ENCODE measurements at regions not wholly inside any gene's neighbourhood (a gene's known extent, or its start where the extent isn't known, plus 50 kb on each side); places are given as distances from the start of the nearest gene placed in this dataset.
A peak's percentile ranks its signal among the peaks of the same experiment; 100 is the strongest.

GRCh38 chr11:27858866-27859265 is 158.6 kb upstream of the BDNF start:
- no peak for DNase-seq (ENCODE audit: low spot score)

DNA sequence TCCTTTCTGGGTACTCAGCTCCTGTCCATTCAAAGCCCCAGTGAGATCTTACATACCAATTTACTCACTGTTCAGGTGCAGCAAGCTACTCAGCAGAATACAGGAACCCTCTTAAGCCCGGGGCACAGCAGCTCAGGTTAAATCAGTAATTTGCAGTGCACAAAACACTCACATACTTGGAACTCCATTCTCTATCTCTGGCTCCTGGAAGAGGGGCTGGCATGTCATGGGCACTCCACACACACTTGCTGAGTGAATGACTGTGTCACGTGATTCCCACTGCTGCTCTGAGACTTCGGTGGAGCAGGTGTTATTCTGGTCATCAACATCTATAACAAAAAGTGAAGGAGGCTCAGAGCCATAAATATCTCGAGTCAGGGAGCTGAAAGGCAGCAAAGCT is 157.3 kb upstream of the BDNF start:
- no peak for DNase-seq (ENCODE audit: low spot score)

DNA sequence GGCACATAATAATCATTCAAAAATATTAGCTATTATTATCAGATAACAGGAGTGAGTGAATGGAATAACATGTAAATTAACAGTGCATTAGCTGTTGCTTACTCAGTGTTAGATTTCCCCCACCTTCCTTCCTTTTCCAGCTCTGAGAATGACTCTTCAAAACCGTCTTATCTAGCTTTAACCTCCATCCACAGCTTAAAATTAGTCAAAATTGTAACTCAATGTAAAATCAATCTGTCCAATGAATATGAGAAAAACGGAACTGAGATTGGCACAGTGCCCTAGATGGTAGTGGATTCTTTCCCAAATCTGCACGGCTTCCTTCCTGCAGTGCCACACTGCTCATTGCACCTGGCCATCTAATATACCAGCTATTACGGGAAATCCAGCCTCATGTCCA is 156.8 kb upstream of the BDNF start:
- no peak for DNase-seq (ENCODE audit: low spot score)

DNA sequence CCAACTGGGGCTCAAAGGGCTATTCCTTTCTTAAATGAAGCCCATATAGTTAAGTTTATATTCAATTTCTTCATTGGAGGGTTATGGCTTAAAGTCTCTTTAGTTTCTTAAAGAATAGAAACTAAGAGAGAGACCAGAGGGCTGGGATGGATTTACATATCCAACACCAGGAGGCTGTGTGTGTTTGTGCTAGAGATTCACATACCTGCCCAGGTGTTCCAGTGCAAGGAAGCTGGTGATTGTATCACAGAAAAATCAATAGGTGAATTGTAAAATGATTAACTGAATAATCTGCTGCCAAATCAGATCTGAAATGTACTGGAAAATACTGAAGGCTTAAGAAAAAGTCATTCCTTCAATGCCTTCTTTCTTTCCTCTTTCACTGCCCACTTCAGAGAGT is 148.2 kb upstream of the BDNF start:
- no peak for DNase-seq (ENCODE audit: low spot score)

GRCh38 chr11:27847496-27847895 is 147.2 kb upstream of the BDNF start:
- DNase-seq (ENCODE audit: low spot score) = no peak

DNA sequence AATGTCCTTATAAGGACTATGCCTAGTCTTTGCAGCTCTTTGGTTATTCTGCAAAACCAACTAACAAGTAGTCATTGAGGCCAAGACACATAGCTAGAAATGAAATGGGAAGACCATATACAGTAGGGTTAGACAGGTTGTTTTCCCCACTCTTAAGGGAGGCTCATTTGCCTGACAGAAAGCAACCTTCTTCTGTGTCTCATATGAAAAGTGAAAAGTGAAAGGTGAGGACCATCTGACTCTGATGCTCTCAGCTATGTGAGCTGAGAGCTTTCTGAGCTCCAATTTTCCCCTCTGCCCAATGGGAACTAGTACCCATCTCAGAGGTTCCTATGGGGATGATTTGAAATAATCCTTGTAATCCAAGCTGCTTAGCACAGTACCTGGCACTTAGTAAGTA is 142.0 kb upstream of the BDNF start:
- no peak for DNase-seq (ENCODE audit: low spot score)

GRCh38 chr11:27841023-27841422 is 140.8 kb upstream of the BDNF start:
- no peak for DNase-seq (ENCODE audit: low spot score)

- no peak for DNase-seq (ENCODE audit: low spot score)
Measured at GRCh38 chr11:27839226-27839913, 139.1 kb upstream of the BDNF start.

DNA sequence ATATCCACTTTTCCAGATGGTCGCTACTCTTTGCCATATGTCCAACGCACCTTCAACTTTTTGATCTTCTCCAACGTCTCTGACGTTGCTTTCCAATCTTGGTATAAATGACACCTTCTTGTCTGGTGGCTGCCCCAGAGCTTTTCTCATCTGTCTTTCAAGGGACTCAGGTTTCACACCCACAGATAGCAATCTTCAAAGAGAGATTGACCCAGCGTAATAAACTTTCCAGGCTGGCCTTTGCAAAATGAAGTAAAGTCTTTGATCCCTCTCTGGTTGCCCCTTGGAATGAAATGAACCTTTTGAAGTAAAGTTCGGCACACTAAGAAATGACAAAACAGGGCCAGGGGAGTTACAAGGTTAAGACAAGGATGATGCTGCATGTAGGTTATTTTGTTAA is 138.4 kb upstream of the BDNF start:
- no peak for DNase-seq (ENCODE audit: low spot score)

DNA sequence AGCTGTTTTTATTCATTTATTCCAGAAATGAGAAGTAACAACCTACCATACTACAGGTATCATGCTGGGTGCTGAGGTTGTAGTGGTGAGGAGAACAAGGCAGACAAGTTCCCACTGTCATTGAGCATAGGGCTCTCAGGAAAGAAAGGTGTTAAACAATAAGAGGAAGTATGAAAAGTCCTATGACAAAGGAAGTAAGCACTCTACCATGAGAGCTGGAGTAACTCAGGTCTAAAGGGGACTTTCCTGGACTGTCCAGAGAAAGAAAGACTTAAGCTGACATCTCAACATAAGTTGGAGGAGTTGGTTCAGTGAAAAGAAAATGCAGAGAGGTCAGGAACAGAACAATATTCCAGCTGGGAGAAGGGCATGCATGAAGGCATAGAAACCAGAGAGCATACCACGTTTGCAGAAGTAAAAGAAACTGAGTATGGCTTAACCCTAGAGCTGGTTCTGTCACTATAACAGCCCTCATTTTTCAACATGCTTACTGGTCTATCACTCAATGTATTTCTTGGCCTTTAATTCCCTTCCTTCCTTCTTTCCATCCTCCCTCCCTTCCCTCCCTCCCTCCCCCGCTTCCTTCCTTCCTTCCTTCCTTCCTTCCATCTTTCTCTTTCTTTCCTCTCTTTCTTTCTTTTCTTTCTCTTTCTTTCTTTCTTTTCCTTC is 137.8 kb upstream of the BDNF start:
- DNase-seq (ENCODE audit: low spot score) = no peak

DNA sequence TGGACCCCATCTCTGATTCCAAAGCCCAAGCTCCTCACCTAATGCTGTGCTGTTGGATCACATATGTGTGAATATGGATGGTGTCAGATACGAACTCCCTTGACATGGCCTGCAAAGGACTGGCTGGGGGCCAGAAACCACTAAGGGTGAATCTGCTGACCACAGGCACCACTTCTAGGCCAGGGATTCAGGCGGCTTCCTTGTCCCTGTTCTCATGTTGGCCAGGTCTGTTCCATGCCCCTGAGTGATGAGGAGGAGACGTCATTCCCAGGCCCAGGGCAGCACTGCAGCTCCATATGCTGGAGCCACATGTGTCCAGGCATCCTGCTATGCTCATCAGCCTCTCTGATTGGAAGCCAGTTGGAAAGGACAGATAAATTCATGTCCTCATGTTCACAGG is 130.0 kb upstream of the BDNF start:
- no peak for DNase-seq (ENCODE audit: low spot score)

- no peak for DNase-seq (ENCODE audit: low spot score)
Measured at GRCh38 chr11:27820249-27820648, 120.0 kb upstream of the BDNF start.

GRCh38 chr11:27816197-27816596 is 115.9 kb upstream of the BDNF start:
- DNase-seq (ENCODE audit: low spot score) = no peak

- DNase-seq (ENCODE audit: low spot score) = no peak
Measured at GRCh38 chr11:27812341-27812740, 112.1 kb upstream of the BDNF start.

DNA sequence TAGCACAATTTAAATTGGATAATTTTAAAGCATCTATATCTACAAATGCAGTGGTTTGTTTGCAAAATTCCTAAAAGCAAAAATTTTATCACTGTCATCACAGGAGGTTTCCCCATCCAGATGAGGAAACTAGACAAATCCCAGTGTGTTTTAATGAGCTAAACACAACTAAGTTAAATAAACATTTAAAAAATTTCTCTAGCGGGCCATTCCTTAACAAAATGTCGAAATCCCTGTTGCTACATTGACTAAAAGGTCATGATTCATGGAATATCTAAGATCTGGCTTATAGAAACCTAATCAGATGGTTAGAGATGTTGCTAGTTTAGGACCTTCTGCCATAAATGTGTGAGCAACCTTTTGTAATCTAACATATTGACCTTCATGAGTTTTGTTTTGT is 107.3 kb upstream of the BDNF start:
- peak; percentile 53 for DNase-seq (ENCODE audit: low spot score)

GRCh38 chr11:27806122-27806521 is 105.9 kb upstream of the BDNF start:
- no peak for DNase-seq (ENCODE audit: low spot score)

DNA sequence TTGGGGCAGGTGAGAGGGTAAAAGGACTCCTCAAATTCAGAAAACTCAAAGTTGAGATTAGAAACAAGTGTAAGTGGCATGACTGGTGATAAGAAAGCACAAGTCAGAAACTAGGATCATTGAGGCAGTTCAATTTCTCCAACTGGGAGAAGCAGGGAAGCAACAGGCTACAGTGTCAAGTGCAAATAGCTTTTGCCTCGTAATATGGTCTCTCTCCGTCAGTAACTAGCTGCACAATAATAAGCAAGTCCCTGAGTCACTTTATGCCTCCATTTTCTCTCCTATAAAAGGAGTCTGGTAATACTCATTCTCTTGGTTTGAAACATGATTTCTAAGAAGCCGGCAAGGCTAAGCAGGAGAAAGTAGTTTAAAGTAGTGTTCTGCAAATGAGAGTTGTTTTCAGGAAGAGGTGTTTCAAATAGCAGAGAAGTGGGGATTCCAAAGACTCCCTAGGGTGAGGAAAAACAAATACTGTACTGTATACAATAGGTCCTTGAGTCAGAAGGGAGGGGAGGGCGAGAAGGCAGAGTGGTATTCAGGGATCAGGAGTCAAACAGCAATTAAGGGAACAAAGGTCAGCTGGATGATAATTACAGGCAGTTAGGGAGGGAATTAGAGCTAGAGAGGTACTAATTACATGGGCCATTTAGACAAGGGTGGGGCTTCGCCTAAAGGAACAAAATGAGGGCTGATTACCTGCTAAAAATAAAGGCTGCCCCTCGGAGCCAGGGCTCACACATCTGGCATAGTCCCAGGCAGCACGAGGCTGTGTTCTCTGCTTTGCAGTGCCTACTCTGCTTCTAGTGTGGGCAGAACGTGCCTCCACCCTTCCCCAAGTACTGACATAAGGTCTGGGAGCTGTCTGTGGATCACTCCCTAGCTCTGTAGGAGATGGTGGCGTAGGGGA is 96.0 kb upstream of the BDNF start:
- DNase-seq (ENCODE audit: low spot score) = peak; percentile 9

- DNase-seq (ENCODE audit: low spot score) = no peak
Measured at GRCh38 chr11:27786864-27787263, 86.6 kb upstream of the BDNF start.

DNA sequence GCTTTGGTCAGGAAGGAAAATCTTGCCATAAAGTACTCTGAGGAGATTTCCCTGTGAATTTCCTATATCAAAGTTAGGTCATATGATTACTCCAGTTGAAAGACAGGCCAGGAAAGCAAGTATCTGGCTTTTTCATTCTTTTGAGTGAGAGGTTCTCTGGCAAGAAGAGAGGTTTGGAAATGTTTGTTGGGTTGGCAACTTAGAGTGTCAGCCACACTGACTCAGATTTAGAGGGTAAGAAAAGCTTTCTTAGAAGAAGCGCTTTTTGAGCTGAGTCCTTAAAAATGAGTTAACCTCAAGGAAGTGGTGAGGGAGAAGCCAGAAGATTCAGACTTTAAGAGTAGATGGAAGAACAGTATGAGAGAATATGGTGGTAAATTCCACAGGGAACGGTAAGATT is 86.1 kb upstream of the BDNF start:
- no peak for DNase-seq (ENCODE audit: low spot score)

DNA sequence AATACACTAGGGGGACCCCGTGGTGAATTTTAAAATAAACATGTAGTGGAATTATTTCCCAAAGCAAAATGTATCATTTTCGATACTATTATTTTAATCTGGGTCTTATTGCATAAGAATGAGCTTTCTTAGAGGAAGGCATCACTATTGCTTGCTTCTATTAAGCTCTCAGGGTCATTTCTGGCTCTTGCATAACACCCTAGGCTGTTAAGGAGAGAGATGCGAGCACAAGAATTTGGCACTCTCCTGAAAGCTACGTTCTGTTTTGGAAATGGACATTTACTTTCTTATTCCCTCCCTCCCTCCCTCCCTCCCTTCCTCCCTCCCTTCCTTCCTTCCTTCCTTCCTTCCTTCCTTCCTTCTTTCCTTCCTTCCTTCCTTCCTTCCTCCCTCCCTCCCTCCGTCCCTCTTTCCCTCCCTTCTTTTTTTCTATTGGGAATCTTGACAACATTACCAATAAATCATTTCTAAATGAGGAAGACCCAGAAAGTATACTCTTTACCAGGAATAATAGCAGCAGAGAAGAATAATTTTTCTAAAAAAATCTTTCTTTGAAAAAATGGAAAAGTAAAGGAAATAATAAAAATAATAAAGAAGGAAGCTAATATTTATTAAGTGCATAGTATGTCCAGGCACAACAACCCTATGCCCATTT is 83.6 kb upstream of the BDNF start:
- DNase-seq (ENCODE audit: low spot score) = no peak

DNA sequence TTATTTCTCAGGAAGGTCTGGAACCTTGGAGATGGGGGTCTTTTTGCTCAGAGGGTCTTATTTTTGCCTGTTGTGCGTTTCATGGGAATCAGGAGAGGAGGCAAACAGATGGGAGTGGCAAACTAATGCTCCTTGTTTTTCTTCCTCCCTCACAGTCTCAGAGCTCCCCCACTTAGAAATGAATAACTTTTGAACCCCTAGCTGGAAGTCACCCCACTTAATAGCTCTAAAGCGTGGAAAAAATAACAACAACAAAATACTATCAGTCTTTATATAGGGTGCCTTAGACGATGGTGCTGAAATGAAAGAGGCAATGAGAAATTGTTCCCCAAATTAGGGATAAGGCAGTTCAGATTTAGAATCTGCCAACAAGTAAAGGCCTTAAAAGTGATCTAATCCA is 76.8 kb upstream of the BDNF start:
- DNase-seq (ENCODE audit: low spot score) = no peak

DNA sequence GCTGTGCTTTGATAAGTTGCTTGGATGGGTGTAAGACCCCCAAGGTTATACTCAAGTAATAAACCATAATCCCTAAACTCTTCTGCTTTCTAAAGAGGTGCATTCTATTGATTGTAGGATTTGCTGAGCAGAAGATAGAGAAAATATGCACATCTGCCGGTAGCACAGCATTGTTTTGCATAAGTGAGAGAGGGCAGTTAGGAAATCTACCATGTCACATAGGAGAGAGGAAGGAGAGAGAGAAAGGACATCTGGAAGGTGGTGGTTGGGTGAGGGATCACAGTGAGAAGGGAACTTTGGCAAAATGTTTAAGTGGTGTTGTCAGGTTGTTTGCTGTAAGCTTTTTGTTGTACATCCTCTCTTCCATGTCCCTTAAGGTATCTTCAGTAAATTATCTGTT is 73.6 kb upstream of the BDNF start:
- no peak for DNase-seq (ENCODE audit: low spot score)

DNA sequence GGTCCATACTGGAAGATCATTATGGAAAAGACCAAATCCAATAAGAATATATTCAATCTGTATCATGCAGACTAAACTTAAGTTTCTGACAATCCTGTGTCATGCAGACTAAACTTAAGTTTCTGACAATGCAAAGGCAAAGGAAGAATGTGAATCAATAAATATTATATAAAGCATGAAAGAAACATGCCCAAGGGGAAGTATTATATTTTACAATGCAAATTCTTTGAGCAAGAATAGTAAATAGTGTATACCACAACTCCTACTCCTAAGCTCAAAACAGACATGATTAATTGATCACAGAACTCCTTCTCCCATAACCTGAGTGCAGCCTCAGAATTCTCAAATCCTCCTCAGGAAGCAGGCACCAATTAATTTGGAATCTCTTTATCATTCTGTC is 71.3 kb upstream of the BDNF start:
- DNase-seq (ENCODE audit: low spot score) = no peak

All from AG08396 (cell line).